Activated CD8-positive, alpha-beta memory T cell treated with anti-CD3 and anti-CD28 coated beads, Interleukin-2, amount 50 U/mL, for 4 hours (primary cell): ENCODE measurements at regions not wholly inside any gene's neighbourhood (a gene's known extent, or its start where the extent isn't known, plus 50 kb on each side); places are given as distances from the start of the nearest gene placed in this dataset.
"Not testable (repeated sequence)": the region's sequence is repeated elsewhere in the genome, so short reads cannot be mapped to it uniquely, and the experiment has no call there.

Source experiments
- DNase-seq: peaks from one replicate; pipeline ENCODE4 v3.0.0-alpha.2; 2020

GRCh38 chr12:9406564-9407424, 198.6 kb upstream of the PZP start:
- DNase-seq, result no peak

DNA sequence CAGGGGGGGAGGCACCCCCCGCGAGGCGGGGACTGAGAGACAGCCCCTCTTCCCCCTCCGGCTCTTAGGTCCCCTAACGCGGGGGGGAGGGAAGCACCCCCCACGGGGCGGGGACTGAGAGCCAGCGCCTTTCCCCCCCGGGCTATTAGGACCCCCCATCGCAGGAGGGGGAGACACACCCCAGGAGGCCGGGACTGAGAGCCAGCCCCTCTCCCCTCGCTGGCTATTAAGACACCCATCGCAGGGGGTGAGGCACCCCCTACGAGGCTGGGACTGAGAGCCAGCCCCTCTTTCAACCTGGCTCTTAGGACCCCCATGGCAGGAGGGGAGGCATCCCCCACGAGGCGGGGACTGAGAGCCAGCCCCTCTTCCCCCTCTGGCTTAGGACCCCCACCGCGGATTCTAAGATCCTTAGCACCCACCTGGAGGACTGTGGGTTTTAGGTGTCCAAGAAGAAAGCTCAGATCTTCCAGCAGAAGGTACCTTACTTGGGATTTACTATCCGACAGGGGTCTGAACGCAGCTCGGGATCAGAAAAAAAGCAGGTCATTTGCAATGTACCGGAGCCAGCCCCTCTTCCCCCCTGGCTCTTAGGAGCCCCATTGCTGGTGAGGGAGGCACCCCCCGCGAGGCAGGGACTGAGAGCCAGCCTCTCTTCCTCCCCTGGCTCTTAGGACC, 197.8 kb upstream of the PZP start:
- no peak for DNase-seq

DNA sequence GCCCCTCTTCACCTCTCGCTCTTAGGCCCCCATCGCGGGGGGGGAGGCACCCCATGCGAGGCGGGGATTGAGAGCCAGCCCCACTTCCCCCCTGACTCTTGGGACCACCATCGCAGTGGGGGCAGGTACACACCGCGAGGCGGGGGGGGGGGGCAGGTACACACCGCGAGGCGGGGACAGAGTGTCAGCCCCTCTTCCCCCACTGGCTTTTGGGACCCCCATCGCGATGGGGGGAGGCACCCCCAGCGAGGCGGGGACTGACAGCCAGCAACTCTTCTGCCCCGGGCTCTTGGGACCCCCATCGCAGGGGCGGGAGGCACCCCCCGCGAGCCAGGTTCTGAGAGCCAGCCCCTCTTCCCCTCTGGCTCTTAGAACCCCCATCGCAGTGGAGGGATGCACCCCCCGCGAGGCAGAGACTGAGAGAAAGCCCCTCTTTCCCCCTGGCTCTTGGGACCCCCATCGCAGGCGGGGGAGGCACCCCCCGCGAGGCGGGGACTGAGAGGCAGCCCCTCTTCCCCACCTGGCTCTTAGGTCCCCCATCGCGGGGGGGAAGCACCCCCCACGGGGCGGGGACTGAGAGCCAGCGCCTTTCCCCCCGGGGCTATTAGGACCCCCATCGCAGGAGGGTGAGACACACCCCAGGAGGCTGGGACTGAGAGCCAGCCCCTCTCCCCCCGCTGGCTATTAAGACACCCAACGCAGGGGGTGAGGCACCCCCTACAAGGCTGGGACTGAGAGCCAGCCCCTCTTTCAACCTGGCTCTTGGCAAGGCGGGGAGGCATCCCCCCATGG, 196.5 kb upstream of the PZP start:
- DNase-seq, result no peak

DNA sequence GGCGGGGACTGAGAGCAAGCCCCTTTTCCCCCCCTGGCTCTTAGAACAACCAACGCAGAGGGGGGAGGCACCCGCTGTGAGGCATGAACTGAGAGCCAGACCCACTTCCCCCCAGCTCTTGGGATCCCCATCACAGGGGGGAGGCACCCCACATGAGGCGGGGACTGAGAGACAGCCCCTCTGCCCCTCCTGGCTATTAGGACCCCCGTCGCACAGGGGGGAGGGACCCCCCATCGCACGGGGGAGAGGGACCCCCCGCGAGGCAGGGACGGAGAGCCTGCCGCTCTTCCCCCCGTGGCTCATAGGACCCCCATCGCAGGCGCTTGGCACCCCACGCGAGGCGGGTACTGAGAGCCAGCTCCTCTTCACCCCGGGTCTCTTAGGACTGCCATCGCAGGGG, 195.8 kb upstream of the PZP start:
- DNase-seq, result no peak

- not testable (repeated sequence) for DNase-seq
Measured at GRCh38 chr12:9402432-9403040, 194.3 kb upstream of the PZP start.

GRCh38 chr12:9396367-9396766, 188.2 kb upstream of the PZP start:
- not testable (repeated sequence) for DNase-seq

DNA sequence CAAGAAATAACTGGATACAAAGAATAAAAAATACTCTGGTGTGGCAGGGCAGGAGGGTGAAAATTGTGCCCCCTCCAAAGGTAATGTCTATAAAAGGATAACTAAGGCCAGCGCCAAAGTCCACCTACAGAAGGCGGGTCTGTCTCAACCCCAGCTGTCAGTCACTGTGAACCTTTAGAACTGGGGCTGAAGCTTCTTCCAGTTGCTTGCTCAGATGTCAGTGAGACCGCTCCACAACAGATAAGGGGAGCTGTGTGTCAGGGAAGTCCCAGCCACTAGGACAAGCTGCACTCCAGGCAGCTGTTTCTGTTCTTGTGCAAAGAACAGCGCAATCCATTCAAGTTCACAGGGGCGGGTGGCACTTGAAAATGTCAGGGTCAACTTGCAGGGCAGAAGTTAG, 187.0 kb upstream of the PZP start:
- DNase-seq, result not testable (repeated sequence)

DNA sequence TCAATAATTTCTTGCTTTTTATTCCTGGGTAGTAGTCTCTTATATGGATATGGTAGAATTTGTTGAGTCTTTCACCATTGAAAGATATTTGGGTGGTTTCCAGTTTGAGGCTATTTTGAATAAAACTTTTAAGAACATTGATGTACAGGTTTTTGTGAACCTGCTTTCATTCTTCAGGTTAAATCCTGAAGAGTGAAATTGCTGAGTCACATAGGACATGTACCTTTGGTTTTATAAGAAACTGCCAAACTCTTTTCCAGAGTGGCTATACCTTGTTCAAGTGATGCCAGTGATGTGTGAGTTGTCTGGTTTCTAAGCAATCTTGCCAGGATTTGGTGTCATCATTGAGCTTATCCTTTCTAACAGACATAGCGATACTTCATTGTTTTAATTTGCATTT, 184.6 kb upstream of the PZP start:
- DNase-seq, result no peak

DNA sequence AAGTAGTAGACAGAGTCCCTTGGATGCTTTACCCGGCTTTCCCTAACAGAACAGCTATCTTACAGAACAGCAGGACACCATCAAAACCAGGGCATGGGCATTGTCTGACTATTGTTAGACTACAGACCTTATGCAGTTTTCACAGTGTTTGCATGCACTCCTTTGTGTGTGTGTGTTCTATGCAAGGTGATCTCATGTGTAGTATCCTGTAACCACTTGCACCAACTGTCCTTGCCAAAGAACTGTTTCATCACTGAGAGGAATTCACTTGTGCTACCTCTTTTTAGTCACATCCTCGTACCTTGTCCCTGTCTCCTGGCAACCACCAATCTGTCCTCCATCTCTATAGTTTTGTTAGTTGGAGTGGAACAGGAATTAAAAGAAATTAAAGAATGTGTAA, 183.6 kb upstream of the PZP start:
- no peak for DNase-seq

DNA sequence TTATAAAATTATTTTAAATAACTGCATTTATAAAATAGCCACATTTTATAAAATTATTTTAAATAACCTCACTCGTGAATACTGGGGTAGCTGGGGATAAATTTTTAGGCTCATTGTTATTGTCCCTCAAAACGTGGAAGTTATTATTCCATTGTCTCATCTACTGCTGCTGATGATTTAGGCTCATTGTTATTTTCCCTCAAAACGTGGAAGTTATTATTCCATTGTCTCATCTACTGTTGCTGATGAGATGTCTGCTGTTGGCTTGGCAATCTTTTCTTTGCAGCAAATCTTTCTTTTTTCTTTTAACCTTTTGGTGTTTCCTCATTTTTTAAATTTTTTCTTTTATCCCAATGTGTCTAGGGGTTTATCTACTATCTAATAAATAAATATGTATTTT, 182.6 kb upstream of the PZP start:
- no peak for DNase-seq

DNA sequence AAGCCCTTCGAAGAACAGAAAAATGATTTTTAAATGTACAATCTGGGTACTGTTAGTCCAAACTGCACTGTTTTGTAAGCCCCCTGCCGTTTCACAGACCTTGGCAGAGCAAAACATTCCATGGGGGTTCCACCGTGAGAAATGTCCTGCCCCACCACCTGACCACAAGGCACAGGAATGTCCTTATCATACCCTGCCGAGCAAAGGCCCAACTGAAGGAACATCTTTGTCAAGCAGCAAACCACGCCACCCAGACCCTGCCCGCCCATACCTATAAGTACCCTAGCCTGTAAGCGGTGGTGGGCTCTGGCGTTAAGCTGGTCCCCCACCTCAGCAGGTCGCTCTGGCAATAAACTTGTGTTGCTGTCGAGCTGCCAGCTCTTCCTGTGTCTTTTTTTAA, 181.6 kb upstream of the PZP start:
- DNase-seq, result no peak

GRCh38 chr12:9388379-9388778, 180.2 kb upstream of the PZP start:
- no peak for DNase-seq

DNA sequence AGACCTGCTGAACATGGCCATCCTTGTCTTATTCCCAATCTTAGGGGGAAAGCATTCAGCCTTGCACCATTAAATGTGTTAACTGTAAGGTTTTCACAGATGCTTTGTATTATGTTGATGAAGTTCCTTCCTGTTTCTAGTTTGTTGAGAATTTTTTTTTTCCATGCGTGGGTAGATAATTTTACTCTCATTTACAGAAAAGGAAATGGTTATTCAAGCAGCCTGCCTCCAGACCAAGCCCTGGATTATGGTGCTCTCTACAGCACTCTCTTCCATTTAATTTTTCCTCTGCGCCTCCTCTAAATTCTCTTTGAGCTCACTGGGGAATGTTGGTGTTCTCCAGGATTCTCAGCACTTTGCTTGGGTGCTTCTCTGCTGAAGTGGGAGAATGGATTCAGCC, 179.3 kb upstream of the PZP start:
- DNase-seq, result no peak

DNA sequence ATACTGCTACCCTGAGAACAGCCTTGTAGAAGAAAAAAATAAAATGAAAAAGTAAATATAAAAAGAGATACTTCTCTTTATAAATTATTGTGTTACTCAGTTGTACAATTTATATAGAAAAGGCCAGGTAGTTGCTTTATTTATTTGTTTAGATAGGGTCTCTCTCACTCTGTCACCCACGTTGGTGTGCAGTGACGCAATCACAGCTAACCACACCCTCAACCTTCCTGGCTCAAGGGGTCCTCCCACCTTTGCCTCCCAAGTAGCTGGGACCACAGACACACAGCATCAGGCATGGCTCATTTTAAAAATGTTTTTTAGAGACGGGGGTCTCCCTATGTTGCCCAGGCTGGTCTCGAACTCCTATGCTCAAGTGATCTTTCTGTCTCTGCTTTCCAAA, 175.4 kb upstream of the PZP start:
- DNase-seq, result no peak

DNA sequence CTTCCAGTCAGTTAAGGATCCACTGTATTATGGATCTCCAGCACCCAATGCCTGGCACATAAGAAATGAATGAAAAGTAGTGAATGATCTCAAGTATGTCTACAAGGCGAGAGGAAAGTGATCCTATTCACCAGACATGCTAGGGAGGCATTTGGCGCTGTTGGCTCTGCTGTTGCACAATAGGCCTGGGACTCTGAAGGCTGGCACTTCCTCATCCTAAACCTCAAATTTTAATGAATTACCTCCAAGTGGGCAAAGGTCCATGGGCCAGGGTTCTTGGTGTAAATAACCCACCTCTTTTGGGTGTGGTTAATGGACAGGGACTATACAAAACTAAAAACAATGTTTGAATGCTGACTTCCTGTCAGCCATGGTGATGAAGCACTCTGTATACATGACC, 173.4 kb upstream of the PZP start:
- DNase-seq, result no peak

- no peak for DNase-seq
Measured at GRCh38 chr12:9380650-9381049, 172.5 kb upstream of the PZP start.

DNA sequence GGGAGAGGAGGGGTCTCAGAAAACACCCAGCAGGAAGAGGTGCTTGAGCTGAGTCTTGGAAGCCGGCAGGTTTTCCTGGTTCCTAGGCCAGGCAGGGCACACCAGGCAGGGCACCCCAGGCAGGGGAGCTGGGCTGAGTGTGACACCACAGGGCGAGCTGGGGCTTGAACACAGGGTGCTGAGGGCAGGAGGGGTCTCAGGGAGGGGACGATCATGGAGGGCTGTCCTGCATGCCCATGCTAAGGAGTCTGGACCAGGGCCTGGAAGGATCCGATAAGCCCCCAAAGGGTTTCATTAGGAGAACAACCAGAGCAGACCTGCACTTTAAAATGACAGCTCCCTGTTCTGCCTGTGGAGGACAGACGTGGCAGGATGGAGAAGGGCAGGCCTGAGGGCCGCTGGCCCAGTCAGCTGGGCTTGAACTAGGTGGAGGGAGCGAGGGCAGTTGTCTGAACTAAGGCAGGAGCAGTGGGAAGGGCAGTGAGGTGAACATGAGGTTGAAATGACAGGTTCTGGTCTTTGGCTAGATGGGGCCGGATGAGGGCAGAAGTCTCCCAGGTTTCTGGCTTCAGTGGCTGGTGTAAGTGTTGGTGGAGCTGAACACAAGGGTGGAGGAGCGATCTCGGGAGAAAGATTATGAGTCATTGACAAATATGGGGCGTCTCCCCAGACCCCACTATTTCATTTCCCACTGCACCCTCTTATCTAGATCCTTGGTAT, 171.0 kb upstream of the PZP start:
- DNase-seq, result no peak

DNA sequence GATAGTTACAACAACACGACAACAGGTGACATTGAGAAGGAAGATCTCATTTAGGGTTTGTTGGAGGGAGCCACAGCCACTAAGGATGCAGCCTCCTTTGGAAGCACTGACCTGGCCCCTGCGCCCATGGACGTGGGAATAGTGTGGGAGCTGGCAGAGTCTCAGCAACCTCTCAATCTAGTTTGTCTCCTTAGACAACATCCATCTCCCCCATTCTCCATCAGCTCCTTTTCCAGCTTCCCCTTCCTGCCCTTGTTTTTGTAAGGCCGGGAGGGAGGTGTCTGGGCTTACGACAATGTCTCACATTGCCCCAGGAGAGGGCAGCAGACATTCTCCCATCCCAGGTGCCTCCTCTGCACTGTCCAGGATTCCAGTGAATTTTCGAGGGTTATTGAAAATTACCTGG, 170.2 kb upstream of the PZP start:
- no peak for DNase-seq

DNA sequence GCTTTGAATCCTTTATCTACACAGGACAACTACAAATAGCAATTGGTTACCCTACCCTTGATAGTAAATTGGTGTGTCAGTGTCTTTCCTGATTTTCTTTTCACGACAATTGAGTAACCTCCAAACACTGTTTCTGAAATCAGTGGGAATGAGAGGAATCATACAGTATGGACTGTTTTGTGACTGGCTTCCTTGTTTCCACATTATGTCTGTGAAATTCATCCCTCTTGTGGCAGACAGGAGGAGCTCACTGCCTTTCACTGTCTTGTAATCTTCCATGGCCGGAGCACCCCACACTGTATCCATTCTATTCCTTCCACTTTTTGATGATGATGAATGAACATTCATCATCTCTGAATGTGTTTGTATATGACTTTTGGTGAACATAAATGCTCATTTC, 164.0 kb upstream of the PZP start:
- DNase-seq, result no peak

DNA sequence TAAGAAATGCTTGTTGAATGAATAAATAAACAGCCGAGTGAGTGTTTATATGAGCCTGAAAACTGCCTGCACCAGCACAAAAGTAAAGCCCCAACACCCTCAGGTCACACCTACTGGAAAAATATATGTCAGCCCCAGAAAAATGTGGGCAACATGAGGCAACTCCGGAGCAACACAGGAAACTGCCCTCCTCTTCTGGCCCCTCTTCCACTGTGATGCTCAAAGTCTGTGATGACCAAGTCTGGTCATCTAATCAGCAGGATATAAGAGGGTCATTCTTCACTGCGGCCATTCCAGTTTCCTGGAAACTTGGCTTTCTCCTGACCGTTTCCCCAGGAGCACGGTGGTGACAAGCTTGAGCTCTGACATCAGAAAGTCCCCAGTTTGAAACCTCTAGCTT, 159.6 kb upstream of the PZP start:
- DNase-seq, result no peak

- no peak for DNase-seq
Measured at GRCh38 chr12:9367201-9367600, 159.0 kb upstream of the PZP start.

- no peak for DNase-seq
Measured at GRCh38 chr12:9365296-9365695, 157.1 kb upstream of the PZP start.
